ENCODE measurements at regions not wholly inside any gene's neighbourhood (a gene's known extent, or its start where the extent isn't known, plus 50 kb on each side); places are given as distances from the start of the nearest gene placed in this dataset.
"Not testable (repeated sequence)": the region's sequence is repeated elsewhere in the genome, so short reads cannot be mapped to it uniquely, and the experiment has no call there.

GRCh38 chr15:23763021-23763420, 75.9 kb upstream of the NDN start:
- Histone ChIP-seq H3K36me3 (ENCODE audit: control insufficient read depth in 2 of 2, extremely low read depth in 1 of 2, insufficient read depth in 1 of 2, low read length in 1 of 2) (no peaks in the 10 kb centered on the region), H3K27me3 (replicated peaks in 1 of 2; ENCODE audit: control insufficient read depth in 2 of 2, extremely low read depth in 1 of 2, insufficient read depth in 2 of 2, low read length in 1 of 2) (no peaks in the 10 kb centered on the region), H3K4me3 (ENCODE audit: control insufficient read depth in 1 of 2, extremely low read depth in 1 of 2, low read length in 1 of 2) (no peak overlapping the region), H3K27ac (ENCODE audit: low read length) (no peak overlapping the region), H3K4me1 (ENCODE audit: control insufficient read depth in 1 of 2, extremely low read depth in 1 of 2, insufficient read depth in 2 of 2, low read length in 2 of 2) (no peaks in the 10 kb centered on the region), H3K9me3 (no peaks in the 10 kb centered on the region)
- Mint-ChIP-seq H3K9me3 (peaks cover 18 to 19% (median 18%) of the 10 kb centered on the region in 3 donors), H3K4me1 (no peaks in the 10 kb centered on the region), H3K27ac (no peak overlapping the region), H3K27me3 (no peaks in the 10 kb centered on the region), H3K4me3 (no peak overlapping the region), H3K36me3 (no peaks in the 10 kb centered on the region)
- CTCF ChIA-PET = no interaction called here
- POLR2A ChIA-PET = no interaction called here
- 57% methylated on average over 1 of the region's 9 CpGs for WGBS (ENCODE audit: insufficient coverage)
- no peak for ATAC-seq (replicated peaks in 1 of 4)
- no peak for DNase-seq

- no peak overlapping the region for H3K27ac Mint-ChIP-seq
Observed at GRCh38 chr15:23764306-23764705, 77.2 kb upstream of the NDN start.

GRCh38 chr15:23764716-23765115, 77.6 kb upstream of the NDN start:
- no peak overlapping the region for H3K4me3 Mint-ChIP-seq
- no peak for DNase-seq
- no peaks in the 10 kb centered on the region for H3K9me3 ChIP-seq
- H3K27me3 ChIP-seq (replicated peaks in 1 of 2; ENCODE audit: control insufficient read depth in 2 of 2, extremely low read depth in 1 of 2, insufficient read depth in 2 of 2, low read length in 1 of 2) = no peaks in the 10 kb centered on the region
- H3K36me3 ChIP-seq (ENCODE audit: control insufficient read depth in 2 of 2, extremely low read depth in 1 of 2, insufficient read depth in 1 of 2, low read length in 1 of 2) = no peaks in the 10 kb centered on the region
- H3K9me3 Mint-ChIP-seq = peaks cover 10 to 23% (median 20%) of the 10 kb centered on the region in 3 donors
- H3K27ac Mint-ChIP-seq = no peak overlapping the region
- WGBS (ENCODE audit: insufficient coverage) = no CpG with 5 or more reads among the region's 4 CpGs
- H3K4me1 ChIP-seq (ENCODE audit: control insufficient read depth in 1 of 2, extremely low read depth in 1 of 2, insufficient read depth in 2 of 2, low read length in 2 of 2) = no peaks in the 10 kb centered on the region
- no peak for ATAC-seq (replicated peaks in 1 of 4)
- ChIA-PET CTCF (no interaction called here), POLR2A (no interaction called here)
- no peaks in the 10 kb centered on the region for H3K36me3 Mint-ChIP-seq
- no peak overlapping the region for H3K27ac ChIP-seq (ENCODE audit: low read length)
- H3K4me3 ChIP-seq (ENCODE audit: control insufficient read depth in 1 of 2, extremely low read depth in 1 of 2, low read length in 1 of 2) = no peak overlapping the region
- no peaks in the 10 kb centered on the region for H3K4me1 Mint-ChIP-seq
- no peaks in the 10 kb centered on the region for H3K27me3 Mint-ChIP-seq

More at GRCh38 chr15:23764306-23764705, 77.2 kb upstream of the NDN start:
- Histone ChIP-seq H3K9me3 (no peaks in the 10 kb centered on the region), H3K27ac (ENCODE audit: low read length) (no peak overlapping the region), H3K4me1 (ENCODE audit: control insufficient read depth in 1 of 2, extremely low read depth in 1 of 2, insufficient read depth in 2 of 2, low read length in 2 of 2) (no peaks in the 10 kb centered on the region), H3K27me3 (replicated peaks in 1 of 2; ENCODE audit: control insufficient read depth in 2 of 2, extremely low read depth in 1 of 2, insufficient read depth in 2 of 2, low read length in 1 of 2) (no peaks in the 10 kb centered on the region), H3K4me3 (ENCODE audit: control insufficient read depth in 1 of 2, extremely low read depth in 1 of 2, low read length in 1 of 2) (no peak overlapping the region), H3K36me3 (ENCODE audit: control insufficient read depth in 2 of 2, extremely low read depth in 1 of 2, insufficient read depth in 1 of 2, low read length in 1 of 2) (no peaks in the 10 kb centered on the region)
- no peak for DNase-seq
- CTCF ChIA-PET = no interaction called here
- ATAC-seq (replicated peaks in 1 of 4) = no peak
- H3K27me3 Mint-ChIP-seq = no peaks in the 10 kb centered on the region
- POLR2A ChIA-PET = no interaction called here
- no peak overlapping the region for H3K4me3 Mint-ChIP-seq
- WGBS (ENCODE audit: insufficient coverage) = 63% methylated on average over 2 of the region's 3 CpGs
- peaks cover 14 to 22% (median 22%) of the 10 kb centered on the region in 3 donors for H3K9me3 Mint-ChIP-seq
- H3K36me3 Mint-ChIP-seq = no peaks in the 10 kb centered on the region
- no peaks in the 10 kb centered on the region for H3K4me1 Mint-ChIP-seq

GRCh38 chr15:23766779-23767178, 79.7 kb upstream of the NDN start:
- H3K36me3 ChIP-seq (ENCODE audit: control insufficient read depth in 2 of 2, extremely low read depth in 1 of 2, insufficient read depth in 1 of 2, low read length in 1 of 2); DNase-seq; H3K4me1 ChIP-seq (ENCODE audit: control insufficient read depth in 1 of 2, extremely low read depth in 1 of 2, insufficient read depth in 2 of 2, low read length in 2 of 2); H3K27ac Mint-ChIP-seq; H3K4me3 ChIP-seq (ENCODE audit: control insufficient read depth in 1 of 2, extremely low read depth in 1 of 2, low read length in 1 of 2); H3K36me3 Mint-ChIP-seq; POLR2A ChIA-PET; CTCF ChIA-PET; H3K4me1 Mint-ChIP-seq; H3K27ac ChIP-seq (ENCODE audit: low read length); H3K4me3 Mint-ChIP-seq; H3K9me3 ChIP-seq; H3K27me3 ChIP-seq (replicated peaks in 1 of 2; ENCODE audit: control insufficient read depth in 2 of 2, extremely low read depth in 1 of 2, insufficient read depth in 2 of 2, low read length in 1 of 2); H3K27me3 Mint-ChIP-seq; ATAC-seq (replicated peaks in 1 of 4): not testable (repeated sequence)
- 100% methylated on average over 1 of the region's 2 CpGs for WGBS (ENCODE audit: insufficient coverage)
- H3K9me3 Mint-ChIP-seq = peaks cover 14 to 24% (median 23%) of the 10 kb centered on the region in 3 donors

- ChIA-PET CTCF (no interaction called here), POLR2A (no interaction called here)
- Histone ChIP-seq H3K4me3 (ENCODE audit: control insufficient read depth in 1 of 2, extremely low read depth in 1 of 2, low read length in 1 of 2) (no peak overlapping the region), H3K9me3 (no peaks in the 10 kb centered on the region), H3K27ac (ENCODE audit: low read length) (no peak overlapping the region), H3K4me1 (ENCODE audit: control insufficient read depth in 1 of 2, extremely low read depth in 1 of 2, insufficient read depth in 2 of 2, low read length in 2 of 2) (no peaks in the 10 kb centered on the region), H3K27me3 (replicated peaks in 1 of 2; ENCODE audit: control insufficient read depth in 2 of 2, extremely low read depth in 1 of 2, insufficient read depth in 2 of 2, low read length in 1 of 2) (no peaks in the 10 kb centered on the region), H3K36me3 (ENCODE audit: control insufficient read depth in 2 of 2, extremely low read depth in 1 of 2, insufficient read depth in 1 of 2, low read length in 1 of 2) (no peaks in the 10 kb centered on the region)
- Mint-ChIP-seq H3K9me3 (peaks cover 10 to 21% (median 14%) of the 10 kb centered on the region in 3 donors), H3K36me3 (no peaks in the 10 kb centered on the region), H3K27ac (no peak overlapping the region), H3K27me3 (no peaks in the 10 kb centered on the region), H3K4me3 (no peak overlapping the region), H3K4me1 (no peaks in the 10 kb centered on the region)
- no peak for DNase-seq
- no peak for ATAC-seq (replicated peaks in 1 of 4)
Observed at GRCh38 chr15:23773093-23773492, 86.0 kb upstream of the NDN start.

GRCh38 chr15:23787346-23788105, 100.4 kb upstream of the NDN start:
- Histone ChIP-seq H3K9me3 (no peaks in the 10 kb centered on the region), H3K27ac (ENCODE audit: low read length) (no peak overlapping the region), H3K4me3 (ENCODE audit: control insufficient read depth in 1 of 2, extremely low read depth in 1 of 2, low read length in 1 of 2) (no peak overlapping the region), H3K4me1 (ENCODE audit: control insufficient read depth in 1 of 2, extremely low read depth in 1 of 2, insufficient read depth in 2 of 2, low read length in 2 of 2) (no peaks in the 10 kb centered on the region), H3K36me3 (ENCODE audit: control insufficient read depth in 2 of 2, extremely low read depth in 1 of 2, insufficient read depth in 1 of 2, low read length in 1 of 2) (no peaks in the 10 kb centered on the region), H3K27me3 (replicated peaks in 1 of 2; ENCODE audit: control insufficient read depth in 2 of 2, extremely low read depth in 1 of 2, insufficient read depth in 2 of 2, low read length in 1 of 2) (no peaks in the 10 kb centered on the region)
- ChIA-PET POLR2A (interaction anchor here in 1 of 2 donors (0.6 kb wide), 1 partner anchor 58 kb away, joined by 6 read pairs; no protein-coding TSS in a partner anchor), CTCF (no interaction called here)
- WGBS (ENCODE audit: insufficient coverage) = 11% methylated on average over 1 of the region's 2 CpGs
- H3K36me3 Mint-ChIP-seq = no peaks in the 10 kb centered on the region
- no peak for DNase-seq
- H3K4me1 Mint-ChIP-seq = no peaks in the 10 kb centered on the region
- ATAC-seq (replicated peaks in 1 of 4) = no peak
- H3K27me3 Mint-ChIP-seq = no peaks in the 10 kb centered on the region
- H3K27ac Mint-ChIP-seq = no peak overlapping the region
- H3K9me3 Mint-ChIP-seq = peaks cover 5 to 23% (median 10%) of the 10 kb centered on the region in 3 donors
- H3K4me3 Mint-ChIP-seq = no peak overlapping the region

Data from T-cell (primary cell).